ENCODE measurements at regions not wholly inside any gene's neighbourhood (a gene's known extent, or its start where the extent isn't known, plus 50 kb on each side); places are given as distances from the start of the nearest gene placed in this dataset.
"Not testable (repeated sequence)": the region's sequence is repeated elsewhere in the genome, so short reads cannot be mapped to it uniquely, and the experiment has no call there.

DNA sequence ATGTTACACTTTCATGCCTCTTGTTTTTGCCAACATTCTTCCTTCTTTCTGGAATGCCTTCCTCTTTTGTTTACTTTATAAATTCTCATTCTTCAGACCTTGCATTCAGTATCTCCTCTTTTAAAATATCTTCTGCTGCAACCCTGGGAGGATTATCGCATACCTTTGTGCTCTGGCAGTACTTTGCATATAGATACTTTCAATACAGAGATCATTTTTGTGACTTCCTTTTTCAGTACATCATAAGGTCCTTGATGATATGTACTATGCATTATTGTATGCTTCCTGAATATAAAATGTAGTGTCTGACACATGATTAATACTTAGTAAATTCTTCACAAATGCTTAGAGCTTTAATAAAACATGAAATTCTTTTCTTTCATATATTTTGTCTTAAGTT is 538.7 kb downstream of the TRIB2 start:
- peaks cover 0 to 3% of the 10 kb centered on the region in 2 donors for H3K9me3 Mint-ChIP-seq

GRCh38 chr2:13260402-13260801 is 543.7 kb downstream of the TRIB2 start:
- H3K27ac Mint-ChIP-seq = no peak overlapping the region
- H3K4me3 Mint-ChIP-seq = no peak overlapping the region
- H3K9me3 Mint-ChIP-seq = peaks cover 0 to 3% of the 10 kb centered on the region in 2 donors
- H3K27me3 Mint-ChIP-seq (ENCODE audit: low read depth) = no peaks in the 10 kb centered on the region
- no peaks in the 10 kb centered on the region for H3K4me1 Mint-ChIP-seq (ENCODE audit: low read depth)
- ATAC-seq (replicated peaks in 1 of 2) (no peak), DNase-seq (no peak)
- no peaks in the 10 kb centered on the region for H3K36me3 Mint-ChIP-seq (ENCODE audit: insufficient read depth in 2 of 2)

More for the DNA sequence above, 538.7 kb downstream of the TRIB2 start:
- DNase-seq = no peak
- H3K36me3 Mint-ChIP-seq (ENCODE audit: insufficient read depth in 2 of 2) = no peaks in the 10 kb centered on the region
- H3K4me3 Mint-ChIP-seq = no peak overlapping the region
- no peak for ATAC-seq (replicated peaks in 1 of 2)
- H3K4me1 Mint-ChIP-seq (ENCODE audit: low read depth) = no peaks in the 10 kb centered on the region
- H3K27ac Mint-ChIP-seq = no peak overlapping the region
- no peaks in the 10 kb centered on the region for H3K27me3 Mint-ChIP-seq (ENCODE audit: low read depth)

- Mint-ChIP-seq H3K9me3 (no peaks in the 10 kb centered on the region), H3K36me3 (ENCODE audit: insufficient read depth in 2 of 2) (no peaks in the 10 kb centered on the region), H3K27ac (no peak overlapping the region), H3K4me3 (no peak overlapping the region), H3K27me3 (ENCODE audit: low read depth) (no peaks in the 10 kb centered on the region), H3K4me1 (ENCODE audit: low read depth) (no peaks in the 10 kb centered on the region)
- no peak for ATAC-seq (replicated peaks in 1 of 2)
- DNase-seq = no peak
Measured at GRCh38 chr2:13266166-13266565, 549.4 kb downstream of the TRIB2 start.

- ATAC-seq (replicated peaks in 1 of 2) (no peak), DNase-seq (no peak)
- Mint-ChIP-seq H3K9me3 (peaks cover 0 to 3% of the 10 kb centered on the region in 2 donors), H3K4me3 (no peak overlapping the region), H3K4me1 (ENCODE audit: low read depth) (no peaks in the 10 kb centered on the region), H3K36me3 (ENCODE audit: insufficient read depth in 2 of 2) (no peaks in the 10 kb centered on the region), H3K27me3 (ENCODE audit: low read depth) (no peaks in the 10 kb centered on the region), H3K27ac (no peak overlapping the region)
Measured at GRCh38 chr2:13284688-13285087, 568.0 kb downstream of the TRIB2 start.

GRCh38 chr2:13289310-13289709 is 572.6 kb downstream of the TRIB2 start:
- ATAC-seq (replicated peaks in 1 of 2) (no peak), DNase-seq (no peak)
- H3K36me3 Mint-ChIP-seq (ENCODE audit: insufficient read depth in 2 of 2) = no peaks in the 10 kb centered on the region
- H3K4me3 Mint-ChIP-seq = no peak overlapping the region
- no peak overlapping the region for H3K27ac Mint-ChIP-seq
- H3K9me3 Mint-ChIP-seq = peaks cover 0 to 3% of the 10 kb centered on the region in 2 donors
- no peaks in the 10 kb centered on the region for H3K4me1 Mint-ChIP-seq (ENCODE audit: low read depth)
- no peaks in the 10 kb centered on the region for H3K27me3 Mint-ChIP-seq (ENCODE audit: low read depth)

GRCh38 chr2:13308478-13308805 is 591.7 kb downstream of the TRIB2 start:
- H3K9me3 Mint-ChIP-seq; H3K4me3 Mint-ChIP-seq; ATAC-seq (replicated peaks in 1 of 2); H3K27ac Mint-ChIP-seq; DNase-seq; H3K36me3 Mint-ChIP-seq (ENCODE audit: insufficient read depth in 2 of 2); H3K4me1 Mint-ChIP-seq (ENCODE audit: low read depth); H3K27me3 Mint-ChIP-seq (ENCODE audit: low read depth): not testable (repeated sequence)

DNA sequence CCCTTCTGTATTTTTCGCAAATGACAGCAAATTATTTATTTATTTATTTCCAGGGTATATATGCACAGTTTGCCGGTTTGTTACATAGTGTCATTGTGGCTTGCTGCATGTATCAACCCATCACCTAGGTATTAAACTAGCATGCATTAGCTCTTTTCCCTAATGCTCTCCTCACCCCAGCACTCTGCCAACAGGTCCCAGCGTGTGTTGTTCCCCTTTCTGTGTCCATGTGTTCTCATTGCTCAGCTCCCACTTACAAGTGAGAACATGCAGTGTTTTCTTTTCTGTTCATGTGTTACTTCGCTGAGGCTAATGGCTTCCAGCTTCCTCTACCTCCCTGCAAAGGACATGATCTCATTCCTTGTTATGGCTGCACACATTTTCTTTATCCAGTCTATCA is 592.3 kb downstream of the TRIB2 start:
- Mint-ChIP-seq H3K4me1 (ENCODE audit: low read depth) (no peaks in the 10 kb centered on the region), H3K27me3 (ENCODE audit: low read depth) (no peaks in the 10 kb centered on the region), H3K36me3 (ENCODE audit: insufficient read depth in 2 of 2) (no peaks in the 10 kb centered on the region), H3K4me3 (no peak overlapping the region), H3K27ac (no peak overlapping the region), H3K9me3 (peaks cover 0 to 8% of the 10 kb centered on the region in 2 donors)
- DNase-seq = no peak
- no peak for ATAC-seq (replicated peaks in 1 of 2)

- H3K9me3 Mint-ChIP-seq = peaks cover 0 to 5% of the 10 kb centered on the region in 2 donors
- no peaks in the 10 kb centered on the region for H3K27me3 Mint-ChIP-seq (ENCODE audit: low read depth)
- H3K27ac Mint-ChIP-seq = no peak overlapping the region
- H3K4me3 Mint-ChIP-seq = no peak overlapping the region
- H3K36me3 Mint-ChIP-seq (ENCODE audit: insufficient read depth in 2 of 2) = no peaks in the 10 kb centered on the region
- ATAC-seq (replicated peaks in 1 of 2) (no peak), DNase-seq (no peak)
- no peaks in the 10 kb centered on the region for H3K4me1 Mint-ChIP-seq (ENCODE audit: low read depth)
Measured at GRCh38 chr2:13332060-13332459, 615.3 kb downstream of the TRIB2 start.

- DNase-seq; H3K27ac Mint-ChIP-seq; H3K9me3 Mint-ChIP-seq; H3K4me1 Mint-ChIP-seq (ENCODE audit: low read depth); H3K4me3 Mint-ChIP-seq; H3K27me3 Mint-ChIP-seq (ENCODE audit: low read depth); H3K36me3 Mint-ChIP-seq (ENCODE audit: insufficient read depth in 2 of 2); ATAC-seq (replicated peaks in 1 of 2): not testable (repeated sequence)
Measured at GRCh38 chr2:13334071-13334470, 617.3 kb downstream of the TRIB2 start.

DNA sequence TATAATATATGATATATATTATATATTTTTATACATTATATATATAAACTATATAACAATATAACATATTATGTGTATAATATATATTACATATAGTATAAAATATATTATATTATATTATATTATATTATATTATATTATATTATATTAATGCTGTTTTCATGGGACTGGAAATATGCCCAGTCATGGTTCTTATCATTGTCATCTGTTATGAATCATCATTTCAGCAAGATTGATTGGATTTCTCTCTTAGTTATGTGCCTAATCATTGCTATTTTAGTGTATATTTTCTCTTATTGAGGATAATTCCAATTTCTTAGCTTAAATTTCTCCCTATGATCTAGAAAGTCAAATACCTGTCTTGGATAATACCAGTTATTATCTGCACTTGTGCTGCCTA is 617.8 kb downstream of the TRIB2 start:
- no peak overlapping the region for H3K4me3 Mint-ChIP-seq
- H3K27ac Mint-ChIP-seq = no peak overlapping the region
- H3K36me3 Mint-ChIP-seq (ENCODE audit: insufficient read depth in 2 of 2) = no peaks in the 10 kb centered on the region
- H3K4me1 Mint-ChIP-seq (ENCODE audit: low read depth) = no peaks in the 10 kb centered on the region
- no peak for DNase-seq
- no peak for ATAC-seq (replicated peaks in 1 of 2)
- no peaks in the 10 kb centered on the region for H3K27me3 Mint-ChIP-seq (ENCODE audit: low read depth)
- peaks cover 4% of the 10 kb centered on the region in 2 donors for H3K9me3 Mint-ChIP-seq

GRCh38 chr2:13335862-13336535 is 619.3 kb downstream of the TRIB2 start:
- Mint-ChIP-seq H3K9me3 (peaks cover 4% of the 10 kb centered on the region in 2 donors), H3K4me3 (no peak overlapping the region), H3K36me3 (ENCODE audit: insufficient read depth in 2 of 2) (no peaks in the 10 kb centered on the region), H3K27ac (no peak overlapping the region), H3K27me3 (ENCODE audit: low read depth) (no peaks in the 10 kb centered on the region), H3K4me1 (ENCODE audit: low read depth) (no peaks in the 10 kb centered on the region)
- DNase-seq (no peak), ATAC-seq (replicated peaks in 1 of 2) (no peak)

DNA sequence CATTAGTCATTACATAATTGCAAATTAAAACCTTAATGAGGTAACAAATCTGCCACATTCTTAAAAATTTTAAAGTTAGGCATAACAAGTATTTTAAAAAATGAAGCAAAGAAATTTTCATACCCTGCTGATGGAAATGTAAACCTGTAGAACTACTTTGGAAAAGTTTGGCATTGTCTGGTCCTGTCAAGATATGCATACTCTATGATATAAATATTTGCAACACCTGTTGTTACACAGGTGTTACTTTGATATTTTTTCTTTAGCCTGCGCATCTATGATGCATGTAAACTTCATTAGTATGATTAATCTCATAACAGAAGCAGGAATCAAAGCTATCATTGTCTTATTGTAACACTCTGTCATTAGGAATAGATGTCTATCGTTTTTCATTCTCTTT is 634.3 kb downstream of the TRIB2 start:
- H3K27ac Mint-ChIP-seq = no peak overlapping the region
- H3K9me3 Mint-ChIP-seq = peaks cover 0 to 2% of the 10 kb centered on the region in 2 donors
- ATAC-seq (replicated peaks in 1 of 2) = no peak
- no peaks in the 10 kb centered on the region for H3K27me3 Mint-ChIP-seq (ENCODE audit: low read depth)
- no peak for DNase-seq
- H3K4me1 Mint-ChIP-seq (ENCODE audit: low read depth) = no peaks in the 10 kb centered on the region
- H3K36me3 Mint-ChIP-seq (ENCODE audit: insufficient read depth in 2 of 2) = no peaks in the 10 kb centered on the region
- H3K4me3 Mint-ChIP-seq = no peak overlapping the region

DNA sequence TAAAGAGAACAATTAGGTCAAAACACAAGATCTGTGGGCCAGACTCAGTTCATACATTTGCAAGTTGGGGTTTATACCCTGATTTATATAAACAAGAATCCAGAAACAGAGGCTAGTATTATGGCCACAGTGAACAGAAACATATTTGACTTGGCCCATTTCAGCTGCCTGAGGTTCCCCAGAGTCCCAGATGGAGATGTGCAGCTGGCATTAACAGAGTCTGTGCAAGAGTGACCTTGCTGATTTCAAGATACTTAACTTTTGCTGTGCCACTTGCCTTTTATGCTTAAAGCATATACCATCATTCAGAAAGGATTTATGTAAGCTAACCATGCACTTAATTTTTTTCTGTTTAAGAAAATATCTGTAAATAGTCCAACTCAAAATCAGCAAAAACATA is 636.3 kb downstream of the TRIB2 start:
- no peaks in the 10 kb centered on the region for H3K27me3 Mint-ChIP-seq (ENCODE audit: low read depth)

GRCh38 chr2:13354031-13354430 is 637.3 kb downstream of the TRIB2 start:
- Mint-ChIP-seq H3K27me3 (ENCODE audit: low read depth) (no peaks in the 10 kb centered on the region), H3K36me3 (ENCODE audit: insufficient read depth in 2 of 2) (no peaks in the 10 kb centered on the region), H3K4me3 (no peak overlapping the region), H3K27ac (no peak overlapping the region), H3K9me3 (peaks cover 2 to 6% of the 10 kb centered on the region in 2 donors), H3K4me1 (ENCODE audit: low read depth) (no peaks in the 10 kb centered on the region)
- ATAC-seq (replicated peaks in 1 of 2) (no peak), DNase-seq (no peak)

More for the DNA sequence above, 636.3 kb downstream of the TRIB2 start:
- Mint-ChIP-seq H3K9me3 (peaks cover 2 to 5% of the 10 kb centered on the region in 2 donors), H3K27ac (no peak overlapping the region), H3K4me1 (ENCODE audit: low read depth) (no peaks in the 10 kb centered on the region), H3K4me3 (no peak overlapping the region), H3K36me3 (ENCODE audit: insufficient read depth in 2 of 2) (no peaks in the 10 kb centered on the region)
- ATAC-seq (replicated peaks in 1 of 2) (no peak), DNase-seq (no peak)
